LNCAP (cell line): ENCODE measurements at regions not wholly inside any gene's neighbourhood (a gene's known extent, or its start where the extent isn't known, plus 50 kb on each side); places are given as distances from the start of the nearest gene placed in this dataset.

Experiments used
- CTCF ChIP-seq: fragments of 450-650 bp; IDR thresholded peaks from 2 replicates; pipeline ENCODE4 v1.5.1; 2017; ENCODE audit warnings: mild to moderate bottlenecking

GRCh38 chr20:58011106-58011946 is 217.1 kb downstream of the ANKRD60 start:
- TF ChIP-seq CTCF, result no peak

GRCh38 chr20:58010666-58011065 is 217.8 kb downstream of the ANKRD60 start:
- no peak for TF ChIP-seq CTCF

- no peak for TF ChIP-seq CTCF
Observed at GRCh38 chr20:58010186-58010585, 218.3 kb downstream of the ANKRD60 start.

- no peak for TF ChIP-seq CTCF
Observed at GRCh38 chr20:58008866-58009265, 219.6 kb downstream of the ANKRD60 start.

- TF ChIP-seq CTCF, result no peak
Observed at GRCh38 chr20:58008413-58008812, 220.0 kb downstream of the ANKRD60 start.

- TF ChIP-seq CTCF, result no peak
Observed at GRCh38 chr20:58007947-58008346, 220.5 kb downstream of the ANKRD60 start.

- TF ChIP-seq CTCF, result no peak
Observed at GRCh38 chr20:58006346-58007316, 221.8 kb downstream of the ANKRD60 start.
